T-helper 22 cell (primary cell): ENCODE measurements at regions not wholly inside any gene's neighbourhood (a gene's known extent, or its start where the extent isn't known, plus 50 kb on each side); places are given as distances from the start of the nearest gene placed in this dataset.
"Not testable (repeated sequence)": the region's sequence is repeated elsewhere in the genome, so short reads cannot be mapped to it uniquely, and the experiment has no call there.

Experiments used
- DNase-seq: peaks from one replicate; pipeline ENCODE4 v3.0.0-alpha.2; 2020; ENCODE audit warnings: low read depth

DNA sequence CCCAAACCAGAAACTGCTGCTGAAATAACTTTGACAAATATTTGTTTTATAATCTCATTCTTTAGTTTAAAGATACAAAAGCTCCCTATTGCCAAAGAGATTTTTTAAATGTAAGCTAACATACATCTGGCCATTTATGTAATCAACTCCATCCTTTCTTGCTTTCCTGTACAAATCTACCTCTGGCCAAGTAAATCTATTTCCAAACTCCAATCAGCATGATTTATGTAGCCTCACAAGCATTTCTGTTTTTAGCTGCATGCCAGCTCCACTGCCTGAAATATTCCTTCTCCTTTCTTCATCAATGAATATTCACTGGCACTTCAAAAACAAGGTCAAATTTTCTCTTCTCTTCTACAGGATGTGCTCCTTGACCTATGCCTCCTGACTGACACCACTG is 80.0 kb downstream of the SHOX2 start:
- DNase-seq: no peak

- not testable (repeated sequence) for DNase-seq
Measured at GRCh38 chr3:158019897-158020296, 86.3 kb downstream of the SHOX2 start.

- no peak for DNase-seq
Measured at GRCh38 chr3:158018462-158018861, 87.8 kb downstream of the SHOX2 start.

DNA sequence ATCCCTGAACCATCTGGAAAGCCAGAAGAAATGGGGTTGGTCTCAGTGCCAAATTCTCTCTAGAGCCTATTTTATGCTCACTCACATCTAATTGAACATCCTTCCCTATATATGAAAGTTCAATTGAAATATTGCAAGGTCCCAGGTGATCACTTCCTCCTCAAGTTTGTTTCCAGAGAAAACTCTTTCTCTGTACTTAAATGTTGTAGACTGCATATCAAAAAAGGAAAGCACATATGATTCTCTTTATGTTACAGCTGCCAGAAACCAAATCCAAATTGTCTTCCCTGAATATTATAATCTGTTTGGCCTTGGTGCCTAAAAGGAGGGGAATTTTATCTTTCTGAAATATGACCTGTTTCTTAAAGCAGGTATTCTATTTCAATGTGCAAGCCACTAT is 93.3 kb downstream of the SHOX2 start:
- no peak for DNase-seq

DNA sequence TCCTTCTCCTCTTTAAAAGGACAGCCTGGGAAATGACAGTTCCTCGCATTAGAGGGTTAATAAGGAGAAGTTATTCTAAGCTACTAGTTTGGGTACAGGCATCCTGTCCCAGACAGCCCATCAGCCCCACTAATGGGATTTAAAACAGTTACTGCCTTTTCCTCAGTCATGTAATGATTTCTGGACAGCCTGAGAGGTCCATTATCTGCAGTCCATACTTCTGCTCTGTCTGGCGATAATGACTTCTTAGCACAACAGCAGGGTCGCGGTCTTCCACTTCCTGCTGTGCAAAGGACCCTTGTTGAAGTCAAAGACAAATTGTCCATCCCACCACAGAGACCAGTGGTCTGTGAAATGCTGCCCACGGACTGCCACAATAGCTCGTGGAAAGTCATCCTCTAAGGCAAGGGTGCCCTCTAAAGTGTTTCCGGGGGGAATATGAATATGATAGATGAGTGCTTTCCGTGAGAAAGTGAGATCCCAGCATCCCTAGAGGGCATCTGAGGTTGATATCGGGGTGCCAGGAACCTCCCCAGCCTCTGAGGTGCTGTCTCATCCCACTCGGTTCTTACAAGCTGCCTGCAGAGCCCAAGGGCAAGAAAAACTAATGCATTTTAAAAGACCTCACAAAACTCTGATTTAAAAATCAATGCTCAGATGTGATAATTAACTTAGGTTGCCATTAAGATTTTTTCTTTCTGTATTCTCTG is 100.7 kb downstream of the SHOX2 start:
- DNase-seq: no peak

GRCh38 chr3:157999246-157999645 is 107.0 kb downstream of the SHOX2 start:
- no peak for DNase-seq

DNA sequence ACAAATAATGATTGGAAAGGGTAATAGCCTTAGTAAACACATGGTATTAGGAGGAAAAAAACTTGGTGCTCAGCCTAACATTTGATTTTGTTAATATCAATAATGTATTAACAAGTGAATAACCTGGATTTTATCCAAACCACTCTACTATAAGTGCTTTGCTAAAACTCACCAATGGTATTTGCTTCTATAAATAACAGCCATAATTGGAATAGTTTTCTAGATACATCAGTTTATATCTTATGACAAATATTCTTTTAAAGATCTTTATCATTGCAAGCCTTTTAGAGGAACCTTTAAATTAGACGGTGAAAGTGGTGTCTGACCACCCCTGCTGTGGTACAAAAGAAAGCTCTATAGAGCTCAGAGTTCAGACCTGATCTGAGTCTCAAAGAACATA is 123.9 kb downstream of the SHOX2 start:
- no peak for DNase-seq

- DNase-seq: no peak
Measured at GRCh38 chr3:157981819-157982218, 124.4 kb downstream of the SHOX2 start.

DNA sequence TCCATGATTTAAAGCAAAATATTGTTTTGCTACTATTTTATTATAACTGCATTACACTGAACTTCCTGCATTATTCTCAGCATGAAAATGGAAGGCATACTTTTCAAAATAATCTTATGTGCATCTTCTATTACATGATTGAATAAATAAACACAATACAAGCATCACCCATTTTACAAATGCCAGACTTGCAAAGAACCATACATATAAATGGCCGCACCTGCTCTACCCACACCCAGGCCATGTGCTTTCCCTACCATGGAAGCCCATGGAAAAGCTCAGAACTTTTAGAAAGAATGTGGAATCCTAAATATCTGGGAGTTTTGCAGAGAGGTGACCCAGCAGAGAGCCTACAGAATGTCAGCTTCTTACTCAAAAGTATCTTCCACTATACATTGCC is 127.2 kb downstream of the SHOX2 start:
- DNase-seq: no peak

GRCh38 chr3:157961665-157962064 is 144.6 kb downstream of the SHOX2 start:
- no peak for DNase-seq

DNA sequence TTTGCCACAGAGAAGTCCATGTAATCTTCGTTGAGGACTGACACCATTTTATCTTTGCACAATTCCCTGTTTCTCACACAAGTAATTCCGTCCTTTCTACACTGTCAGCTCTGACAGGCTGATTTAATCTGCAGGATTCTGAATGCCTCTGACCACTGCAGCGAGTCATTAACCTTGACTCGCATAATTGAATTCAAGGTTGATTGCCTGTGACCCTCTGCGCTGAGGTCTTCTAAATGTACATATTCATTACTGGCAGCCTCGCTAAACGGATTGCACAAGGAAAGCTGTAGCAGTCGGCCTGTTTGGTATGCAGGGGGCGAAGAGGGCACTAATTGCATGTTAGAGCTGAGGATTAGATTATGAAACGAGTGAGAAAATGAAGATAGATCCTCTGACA is 147.8 kb downstream of the SHOX2 start:
- no peak for DNase-seq

GRCh38 chr3:157956850-157957249 is 149.4 kb downstream of the SHOX2 start:
- DNase-seq: no peak

DNA sequence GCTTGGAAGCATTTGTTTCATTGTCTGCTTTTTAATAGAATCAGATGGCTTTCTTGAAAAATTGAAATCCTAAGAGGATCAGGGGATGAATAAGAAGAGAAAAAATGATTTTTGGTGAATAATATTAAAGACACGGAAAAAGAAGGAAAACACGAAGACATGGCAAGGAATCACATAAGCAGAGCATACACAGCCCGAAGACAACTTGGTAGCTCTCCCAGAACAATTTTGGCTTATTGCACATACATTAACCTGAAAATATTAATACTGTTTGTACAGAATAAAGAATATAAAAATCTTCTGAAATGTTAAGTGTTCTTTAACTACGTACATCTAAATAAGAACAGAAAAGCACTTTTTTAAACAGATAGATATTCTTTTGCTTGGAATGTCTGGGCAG is 150.0 kb downstream of the SHOX2 start:
- DNase-seq: no peak

DNA sequence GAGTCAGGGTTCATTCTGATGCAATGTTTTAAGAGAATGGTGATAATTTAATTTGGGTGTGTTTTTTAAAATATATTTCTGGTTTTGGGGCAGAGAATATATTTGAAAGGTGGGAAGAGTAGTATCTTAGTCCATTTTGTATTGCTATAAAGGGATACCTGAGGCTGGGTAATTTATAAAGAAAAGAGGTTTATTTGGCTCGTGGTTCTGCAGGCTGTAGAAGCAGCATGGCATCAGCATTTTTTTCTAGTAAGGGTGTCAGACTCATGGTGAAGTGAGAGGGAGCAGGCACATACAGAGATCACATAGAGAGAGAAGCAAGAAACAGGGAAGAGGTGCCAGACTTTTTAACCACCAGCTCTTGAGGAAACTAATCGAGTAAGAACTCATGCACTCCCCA is 152.7 kb downstream of the SHOX2 start:
- DNase-seq: no peak

DNA sequence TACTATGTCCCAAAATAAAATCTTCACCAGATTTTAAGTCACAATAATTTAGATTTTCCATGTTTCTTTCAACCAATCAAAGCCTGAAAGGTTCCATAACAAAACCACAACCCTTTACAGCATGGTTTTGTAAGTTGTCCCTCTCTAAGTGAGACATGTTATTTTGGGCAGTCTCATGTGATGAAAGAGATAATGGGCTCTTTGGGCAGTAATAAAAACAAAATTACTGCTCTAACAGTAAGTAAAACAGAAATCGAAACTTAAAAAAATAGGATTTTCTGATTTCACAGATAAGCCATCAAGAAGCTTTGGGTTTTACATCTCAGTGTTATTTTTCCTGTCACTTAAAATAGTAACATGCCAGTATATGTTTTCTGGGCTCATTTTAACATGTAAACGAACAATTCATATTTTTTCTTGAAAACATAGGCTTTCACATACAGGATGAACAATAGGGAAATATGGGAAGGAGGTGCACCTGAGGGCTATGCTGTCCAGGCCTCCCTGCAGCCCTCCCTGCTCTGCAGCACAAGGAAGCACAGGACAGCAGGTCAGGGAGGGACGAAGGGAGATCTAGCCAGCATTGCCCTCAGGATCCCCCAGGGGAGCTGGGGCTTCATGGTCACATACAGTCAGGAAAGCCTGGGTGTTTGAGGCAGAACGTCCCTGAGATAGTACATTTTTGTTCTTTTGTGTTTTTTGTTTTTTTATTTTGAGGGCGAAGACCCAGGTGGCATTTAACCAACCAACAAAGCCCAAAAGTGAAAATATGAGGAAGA is 157.4 kb downstream of the SHOX2 start:
- DNase-seq: no peak

DNA sequence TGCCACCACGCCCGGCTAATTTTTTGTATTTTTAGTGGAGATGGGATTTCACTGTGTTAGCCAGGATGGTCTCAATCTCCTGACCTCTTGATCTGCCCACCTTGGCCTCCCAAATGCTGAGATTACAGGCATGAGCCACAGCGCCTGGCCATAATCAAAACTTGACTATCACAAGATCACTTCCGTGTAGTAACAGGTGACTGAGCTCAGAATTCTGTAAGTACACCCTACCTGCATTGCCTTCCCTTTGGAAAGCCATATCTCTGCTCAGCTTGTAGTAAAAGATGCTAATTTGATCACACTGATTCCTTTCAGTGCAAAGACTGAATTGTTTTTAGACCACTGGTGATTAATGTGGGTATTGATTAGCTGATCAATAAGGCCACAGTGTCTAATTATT is 167.1 kb downstream of the SHOX2 start:
- DNase-seq: no peak

DNA sequence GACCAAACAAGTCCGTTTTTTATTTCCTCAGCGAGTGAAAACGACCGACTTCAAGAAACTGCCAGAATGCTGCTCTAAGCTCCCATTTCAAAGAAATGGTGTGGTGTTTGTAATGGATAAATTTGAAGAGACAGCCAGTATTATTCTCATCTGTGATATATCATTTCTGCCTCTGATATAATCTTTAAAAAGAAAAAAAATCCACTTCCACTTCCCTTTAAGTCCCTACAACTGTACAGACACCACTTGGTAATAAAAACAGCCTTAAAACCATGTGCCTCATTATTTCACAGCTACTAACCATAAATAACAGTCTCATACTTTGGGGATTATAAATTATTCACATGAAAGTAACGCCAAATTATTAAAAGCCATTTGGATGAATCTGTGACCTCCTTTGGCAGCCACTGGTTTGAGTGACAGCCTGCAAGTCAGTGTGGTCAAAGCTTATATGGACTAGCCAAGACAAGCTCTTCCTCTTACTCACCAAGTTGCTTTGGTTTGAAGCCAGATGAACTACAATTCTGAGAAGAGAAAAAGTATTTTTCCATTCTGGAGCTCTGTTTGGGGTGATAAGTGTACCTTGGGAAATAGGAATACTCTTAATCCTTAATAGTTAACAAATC is 168.0 kb downstream of the SHOX2 start:
- no peak for DNase-seq

DNA sequence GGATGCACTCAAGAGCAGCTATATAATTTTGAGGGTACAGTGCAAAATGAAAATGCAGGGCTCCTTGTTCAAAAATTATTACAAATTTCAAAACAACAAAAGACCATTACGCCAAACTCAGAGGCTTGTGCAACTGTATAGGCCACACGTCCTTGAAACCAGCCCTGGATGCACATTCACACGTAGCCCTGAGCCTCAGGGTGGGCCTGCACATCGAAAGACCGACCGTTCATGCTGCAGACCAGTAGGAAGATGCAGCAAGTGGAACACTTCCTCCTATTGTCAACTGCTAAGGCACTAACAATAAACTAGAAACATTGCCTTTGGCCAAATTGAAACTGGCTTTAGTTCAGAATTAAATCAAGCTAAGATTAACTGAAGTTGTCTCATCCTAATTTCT is 174.7 kb downstream of the SHOX2 start:
- DNase-seq: no peak

DNA sequence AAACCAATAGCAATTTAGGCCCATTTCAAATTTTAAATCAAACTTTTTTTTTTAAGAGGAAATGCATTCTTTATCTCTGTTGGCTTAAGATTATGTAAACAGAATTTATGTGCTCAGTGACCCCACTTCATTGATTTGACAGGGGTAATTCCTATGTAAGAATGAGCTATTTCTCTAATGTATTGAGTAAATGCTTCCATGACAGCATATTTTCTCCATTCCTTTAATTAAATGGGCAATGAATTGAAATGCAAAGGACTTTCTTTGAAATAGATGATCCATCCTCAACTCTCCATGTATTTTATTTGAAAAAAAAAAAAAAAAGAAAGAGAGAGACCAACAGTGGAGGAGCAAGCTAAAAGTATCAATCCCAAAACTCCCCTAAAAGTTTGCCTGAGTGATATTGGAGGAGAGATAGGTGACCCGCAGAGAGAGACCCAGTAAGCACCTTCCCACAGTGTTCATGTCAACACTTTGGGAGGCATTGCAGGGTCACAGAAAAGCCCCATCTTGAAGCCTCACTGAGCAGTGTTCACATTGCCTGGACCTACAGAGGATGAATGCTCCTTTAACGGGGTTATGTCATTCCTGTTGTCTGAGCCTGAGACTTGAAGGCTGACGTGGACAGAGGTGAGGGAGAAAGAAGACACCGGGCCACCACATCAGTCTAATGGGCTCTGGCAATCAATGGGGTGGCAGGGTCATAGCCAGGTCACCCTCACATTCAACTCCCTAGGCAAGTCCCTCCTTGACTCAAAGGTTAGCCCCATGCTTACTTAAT is 176.0 kb downstream of the SHOX2 start:
- DNase-seq: no peak

- no peak for DNase-seq
Measured at GRCh38 chr3:157926822-157927221, 179.4 kb downstream of the SHOX2 start.

- no peak for DNase-seq
Measured at GRCh38 chr3:157922614-157923013, 183.6 kb downstream of the SHOX2 start.

DNA sequence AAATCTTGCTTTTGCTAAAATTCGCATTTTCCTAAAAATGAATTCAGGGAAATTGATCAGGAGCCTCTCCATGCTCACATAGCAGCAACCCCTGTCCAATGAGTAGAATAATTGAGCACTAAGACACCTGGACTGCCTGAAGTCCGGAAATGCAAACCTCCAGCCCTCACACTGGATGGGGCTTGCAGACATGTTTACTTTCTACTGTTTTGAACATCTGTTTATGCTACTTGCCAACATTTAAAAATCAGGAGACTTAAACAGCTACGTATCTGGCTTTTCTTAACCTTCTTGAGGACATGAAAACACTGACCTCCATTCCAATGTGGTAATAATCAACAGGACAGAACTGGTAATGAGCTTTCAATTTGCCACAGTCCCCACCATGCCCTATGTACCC is 184.4 kb downstream of the SHOX2 start:
- no peak for DNase-seq
